ENCODE measurements at regions not wholly inside any gene's neighbourhood (a gene's known extent, or its start where the extent isn't known, plus 50 kb on each side); places are given as distances from the start of the nearest gene placed in this dataset.

DNA sequence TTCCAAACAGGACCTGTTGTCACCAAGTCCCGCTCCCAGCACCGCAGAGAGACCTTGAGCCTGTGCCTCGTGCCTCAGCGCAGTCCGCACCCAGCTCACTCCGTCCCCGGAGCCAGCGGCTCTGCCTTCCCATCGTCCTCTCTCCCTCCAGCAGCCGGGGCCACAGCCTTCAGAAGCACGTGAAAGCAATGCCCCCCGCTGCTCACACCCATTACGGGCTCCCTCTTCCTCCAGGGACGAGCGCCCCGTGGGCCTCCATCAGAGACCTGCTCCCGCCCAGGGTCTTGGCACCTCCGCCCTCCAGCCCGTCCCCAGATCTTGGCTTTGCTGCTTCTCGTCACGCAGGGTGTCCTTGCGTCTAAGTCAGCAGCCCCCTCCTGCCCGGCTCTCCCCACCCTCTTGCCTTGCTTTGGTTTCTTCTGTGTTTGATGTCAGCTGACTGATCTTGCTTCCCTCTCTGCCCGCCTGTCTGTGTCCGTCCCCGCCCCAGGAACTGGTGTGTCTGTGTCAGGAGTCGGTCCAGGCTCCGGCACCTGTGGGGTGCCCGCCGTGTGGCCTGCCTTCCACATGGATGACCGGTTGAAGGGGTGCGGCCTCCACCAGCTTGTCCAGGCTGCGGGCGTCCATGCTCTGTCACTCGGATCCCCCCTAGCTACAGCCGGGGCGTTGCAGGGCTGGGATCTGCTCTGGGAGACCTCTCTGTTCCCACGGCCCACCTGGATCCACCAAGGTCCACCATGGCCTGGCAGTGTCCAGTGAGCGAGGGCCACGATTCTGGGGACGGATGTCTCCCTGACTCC lies 61.9 kb downstream of the FOXL3 start:
- no peaks in the 10 kb centered on the region for H3K27me3 ChIP-seq (replicated peaks; ENCODE audit: insufficient read depth, low read length)
- H3K27ac ChIP-seq (ENCODE audit: low read length): no peak overlapping the region
- no peak for DNase-seq

DNA sequence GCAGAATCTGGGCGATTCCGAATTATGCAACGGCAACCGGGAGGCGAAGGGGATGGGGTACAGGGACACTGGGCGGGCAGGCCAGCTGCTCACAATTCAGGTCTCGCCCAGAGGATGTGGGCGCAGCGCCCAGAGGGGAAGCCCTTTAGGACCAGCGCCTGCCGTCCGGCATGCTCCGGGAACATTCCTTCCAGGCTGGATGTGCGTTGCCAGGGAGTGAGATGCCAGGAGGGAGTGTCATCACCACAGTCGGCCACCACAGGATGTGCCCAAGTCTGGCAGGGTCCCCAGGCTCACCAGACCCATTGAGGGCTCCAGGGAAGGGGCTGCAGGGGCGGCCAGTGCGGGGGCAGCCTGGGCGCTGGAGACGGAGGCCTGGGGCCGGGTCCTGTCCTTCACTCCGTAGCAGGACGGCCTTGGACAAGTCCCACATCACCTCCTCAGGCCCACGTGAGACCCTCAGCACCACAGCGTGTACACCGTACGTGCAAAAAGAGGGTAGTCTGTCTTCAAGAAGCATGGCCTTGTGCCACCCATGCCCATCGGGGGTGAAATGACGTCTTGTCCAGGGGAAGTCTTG lies 63.9 kb downstream of the FOXL3 start:
- Histone ChIP-seq H3K79me2 (ENCODE audit: low read length) (no peaks in the 10 kb centered on the region), H3K36me3 (replicated peaks; ENCODE audit: insufficient read depth, low read length) (no peaks in the 10 kb centered on the region), H3K4me3 (ENCODE audit: low read length) (no peak overlapping the region), H3K9me3 (replicated peaks; ENCODE audit: insufficient read depth, low read length) (no peaks in the 10 kb centered on the region), H3K27me3 (replicated peaks; ENCODE audit: insufficient read depth, low read length) (no peaks in the 10 kb centered on the region), H3K9ac (ENCODE audit: low read length) (no peak overlapping the region), H3K27ac (ENCODE audit: low read length) (no peak overlapping the region), H3K4me1 (ENCODE audit: low read length) (no peaks in the 10 kb centered on the region), H3K4me2 (ENCODE audit: low read depth, low read length) (no peak overlapping the region), H4K20me1 (ENCODE audit: insufficient read depth, low read length) (no peaks in the 10 kb centered on the region), H2AFZ (ENCODE audit: low read length) (no peak overlapping the region), H3K9me2 (replicated peaks; ENCODE audit: insufficient read depth, low read length) (no peaks in the 10 kb centered on the region), H3F3A (ENCODE audit: insufficient read depth, low read length) (no peaks in the 10 kb centered on the region)
- no peak for DNase-seq
- TF ChIP-seq EZH2phosphoT487 (IDR thresholded peaks at IDR 0.05; ENCODE audit: low read length): no peak
- no peak for TF ChIP-seq EZH2 (optimal IDR thresholded peaks at IDR 0.05; ENCODE audit: low read depth, low read length)
- TF ChIP-seq, protein P1, sequence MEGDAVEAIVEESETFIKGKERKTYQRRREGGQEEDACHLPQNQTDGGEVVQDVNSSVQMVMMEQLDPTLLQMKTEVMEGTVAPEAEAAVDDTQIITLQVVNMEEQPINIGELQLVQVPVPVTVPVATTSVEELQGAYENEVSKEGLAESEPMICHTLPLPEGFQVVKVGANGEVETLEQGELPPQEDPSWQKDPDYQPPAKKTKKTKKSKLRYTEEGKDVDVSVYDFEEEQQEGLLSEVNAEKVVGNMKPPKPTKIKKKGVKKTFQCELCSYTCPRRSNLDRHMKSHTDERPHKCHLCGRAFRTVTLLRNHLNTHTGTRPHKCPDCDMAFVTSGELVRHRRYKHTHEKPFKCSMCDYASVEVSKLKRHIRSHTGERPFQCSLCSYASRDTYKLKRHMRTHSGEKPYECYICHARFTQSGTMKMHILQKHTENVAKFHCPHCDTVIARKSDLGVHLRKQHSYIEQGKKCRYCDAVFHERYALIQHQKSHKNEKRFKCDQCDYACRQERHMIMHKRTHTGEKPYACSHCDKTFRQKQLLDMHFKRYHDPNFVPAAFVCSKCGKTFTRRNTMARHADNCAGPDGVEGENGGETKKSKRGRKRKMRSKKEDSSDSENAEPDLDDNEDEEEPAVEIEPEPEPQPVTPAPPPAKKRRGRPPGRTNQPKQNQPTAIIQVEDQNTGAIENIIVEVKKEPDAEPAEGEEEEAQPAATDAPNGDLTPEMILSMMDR (IDR thresholded peaks at IDR 0.05; ENCODE audit: low read length): no peak

More for the DNA sequence above, 61.9 kb downstream of the FOXL3 start:
- Histone ChIP-seq H3K79me2 (ENCODE audit: low read length) (no peaks in the 10 kb centered on the region), H4K20me1 (ENCODE audit: insufficient read depth, low read length) (no peaks in the 10 kb centered on the region), H3K36me3 (replicated peaks; ENCODE audit: insufficient read depth, low read length) (no peaks in the 10 kb centered on the region), H3K9me3 (replicated peaks; ENCODE audit: insufficient read depth, low read length) (no peaks in the 10 kb centered on the region), H3K4me1 (ENCODE audit: low read length) (no peaks in the 10 kb centered on the region), H3F3A (ENCODE audit: insufficient read depth, low read length) (no peaks in the 10 kb centered on the region), H3K9ac (ENCODE audit: low read length) (no peak overlapping the region), H2AFZ (ENCODE audit: low read length) (no peak overlapping the region), H3K4me3 (ENCODE audit: low read length) (no peak overlapping the region), H3K9me2 (replicated peaks; ENCODE audit: insufficient read depth, low read length) (no peaks in the 10 kb centered on the region), H3K4me2 (ENCODE audit: low read depth, low read length) (no peak overlapping the region)
- TF ChIP-seq EZH2 (optimal IDR thresholded peaks at IDR 0.05; ENCODE audit: low read depth, low read length): no peak
- TF ChIP-seq, protein P1 (IDR thresholded peaks at IDR 0.05; ENCODE audit: low read length): no peak
- TF ChIP-seq EZH2phosphoT487 (IDR thresholded peaks at IDR 0.05; ENCODE audit: low read length): no peak

DNA sequence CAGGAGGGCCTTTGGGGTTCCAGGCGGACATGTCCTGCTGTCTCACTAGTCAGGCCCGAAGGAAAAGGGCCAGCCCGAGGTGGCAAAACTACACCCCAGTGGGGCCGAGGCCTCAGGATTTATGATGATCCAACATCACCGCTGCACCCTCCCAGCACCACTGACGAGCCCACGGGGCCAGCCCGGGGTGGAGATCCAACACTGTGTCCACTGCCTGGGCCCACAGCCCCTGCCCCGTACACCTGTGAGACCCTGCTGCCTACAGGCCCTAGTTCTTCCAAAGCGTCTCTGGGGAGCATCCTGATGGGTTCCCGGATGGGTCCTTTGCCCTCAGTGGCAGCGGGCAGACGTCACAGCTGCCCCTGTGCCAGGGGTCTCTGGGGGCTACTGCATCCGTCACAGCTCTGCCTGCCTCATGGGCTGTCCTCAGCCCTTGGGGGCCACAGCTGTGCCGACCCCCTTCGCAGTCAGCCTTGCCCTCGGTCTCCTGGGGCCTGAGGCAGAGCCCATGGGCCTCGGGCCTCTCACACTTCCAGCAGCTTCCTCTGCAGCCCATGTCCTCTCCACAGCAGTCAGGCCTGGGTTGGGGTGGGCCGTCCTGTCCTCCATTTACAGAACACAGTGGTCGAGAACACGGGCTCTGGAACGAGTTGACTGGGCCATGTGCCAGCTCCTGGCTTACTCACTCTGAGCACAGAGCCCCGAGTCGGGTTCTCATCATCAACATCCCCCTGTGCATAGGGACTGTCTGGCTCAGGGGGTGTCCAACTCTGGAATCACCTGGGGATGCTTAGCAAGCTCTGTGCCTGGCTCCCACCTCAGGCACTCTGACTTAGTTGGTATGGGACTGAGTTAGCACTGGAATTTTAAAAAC lies 64.9 kb downstream of the FOXL3 start:
- no peak overlapping the region for H3K4me3 ChIP-seq (ENCODE audit: low read length)
- no peak overlapping the region for H3K27ac ChIP-seq (ENCODE audit: low read length)

More for the DNA sequence above, 64.9 kb downstream of the FOXL3 start:
- Histone ChIP-seq H3K9me2 (replicated peaks; ENCODE audit: insufficient read depth, low read length) (no peaks in the 10 kb centered on the region), H4K20me1 (ENCODE audit: insufficient read depth, low read length) (no peaks in the 10 kb centered on the region), H3K4me1 (ENCODE audit: low read length) (no peaks in the 10 kb centered on the region), H2AFZ (ENCODE audit: low read length) (no peak overlapping the region), H3K79me2 (ENCODE audit: low read length) (no peaks in the 10 kb centered on the region), H3K27me3 (replicated peaks; ENCODE audit: insufficient read depth, low read length) (no peaks in the 10 kb centered on the region), H3F3A (ENCODE audit: insufficient read depth, low read length) (no peaks in the 10 kb centered on the region), H3K9me3 (replicated peaks; ENCODE audit: insufficient read depth, low read length) (no peaks in the 10 kb centered on the region), H3K36me3 (replicated peaks; ENCODE audit: insufficient read depth, low read length) (no peaks in the 10 kb centered on the region), H3K9ac (ENCODE audit: low read length) (no peak overlapping the region), H3K4me2 (ENCODE audit: low read depth, low read length) (no peak overlapping the region)
- no peak for DNase-seq
- TF ChIP-seq EZH2 (optimal IDR thresholded peaks at IDR 0.05; ENCODE audit: low read depth, low read length) (no peak), EZH2phosphoT487 (IDR thresholded peaks at IDR 0.05; ENCODE audit: low read length) (no peak)
- TF ChIP-seq, protein P1 (IDR thresholded peaks at IDR 0.05; ENCODE audit: low read length): no peak
